T-helper 17 cell (primary cell): ENCODE measurements at regions not wholly inside any gene's neighbourhood (a gene's known extent, or its start where the extent isn't known, plus 50 kb on each side); places are given as distances from the start of the nearest gene placed in this dataset.

ENCODE experiments used
- ATAC-seq: fragments of 150-1000 bp; cut with Tn5 transposase; 2 replicates; pipeline ENCODE4 v1.10.0; 2021; ENCODE audit warnings: mild to moderate bottlenecking, moderate library complexity
- DNase-seq, 3 donors: peaks; one replicate each; pipeline versions ENCODE4 v3.0.0 to v3.0.0-alpha.2; 2020 to 2021
- H3K9me3 ChIP-seq: one replicate; pipeline ENCODE4 v1.7.0; 2013; ENCODE audit warnings: low read length, mild to moderate bottlenecking; ENCODE audit not compliant: control insufficient read depth, poor library complexity, severe bottlenecking
- H3K27ac Mint-ChIP-seq: one replicate; pipeline ENCODE4 v1.8.0; 2022; ENCODE audit warnings: mild to moderate bottlenecking, moderate library complexity, mixed read lengths
- H3K27me3 Mint-ChIP-seq: one replicate; pipeline ENCODE4 v1.8.0; 2022; ENCODE audit warnings: mixed read lengths
- H3K36me3 Mint-ChIP-seq: one replicate; pipeline ENCODE4 v1.8.0; 2022; ENCODE audit warnings: low read depth, mixed read lengths
- H3K4me1 Mint-ChIP-seq: one replicate; pipeline ENCODE4 v1.8.0; 2022; ENCODE audit warnings: mild to moderate bottlenecking, mixed read lengths
- H3K4me3 Mint-ChIP-seq: one replicate; pipeline ENCODE4 v1.8.0; 2022; ENCODE audit warnings: mild to moderate bottlenecking, moderate library complexity, mixed read lengths

GRCh38 chr12:53844994-53845844, 93.4 kb upstream of the HOXC13 start:
- Mint-ChIP-seq H3K4me3 (no peak overlapping the region), H3K4me1 (no peaks in the 10 kb centered on the region), H3K27me3 (peaks cover 90% of the 10 kb centered on the region), H3K36me3 (peaks cover 6% of the 10 kb centered on the region), H3K27ac (no peak overlapping the region)
- no peak for DNase-seq
- H3K9me3 ChIP-seq, result no peaks in the 10 kb centered on the region
- no peak for ATAC-seq

GRCh38 chr12:53845932-53846331, 92.7 kb upstream of the HOXC13 start:
- ATAC-seq (no peak), DNase-seq (no peak)
- peaks cover 90% of the 10 kb centered on the region for H3K27me3 Mint-ChIP-seq
- no peaks in the 10 kb centered on the region for H3K4me1 Mint-ChIP-seq
- no peak overlapping the region for H3K4me3 Mint-ChIP-seq
- H3K27ac Mint-ChIP-seq, result no peak overlapping the region
- H3K9me3 ChIP-seq, result no peaks in the 10 kb centered on the region
- peaks cover 5% of the 10 kb centered on the region for H3K36me3 Mint-ChIP-seq

DNA sequence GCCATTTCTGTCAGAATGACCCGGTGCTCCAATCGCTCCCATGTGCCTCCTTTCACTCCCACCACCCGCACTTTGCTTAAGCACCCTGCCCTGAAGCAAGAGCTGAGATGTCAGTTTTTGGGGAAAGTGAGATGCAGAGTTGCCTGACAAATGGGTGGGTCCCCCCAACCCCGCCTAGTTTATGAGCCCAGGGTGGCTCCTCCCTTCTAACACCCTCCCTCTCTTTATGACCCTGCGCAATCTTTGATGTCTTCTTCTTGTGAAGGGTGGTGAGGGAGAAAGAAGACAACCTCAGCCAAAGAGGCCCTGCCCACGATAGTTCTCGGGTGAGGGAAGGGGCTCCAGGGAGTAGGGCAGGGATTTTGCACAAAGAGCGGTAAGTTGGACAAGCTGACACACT, 89.5 kb upstream of the HOXC13 start:
- no peaks in the 10 kb centered on the region for H3K9me3 ChIP-seq
- Mint-ChIP-seq H3K27me3 (peaks cover 80% of the 10 kb centered on the region), H3K4me1 (no peaks in the 10 kb centered on the region), H3K4me3 (no peak overlapping the region), H3K27ac (no peak overlapping the region), H3K36me3 (peaks cover 2% of the 10 kb centered on the region)
- ATAC-seq, result no peak
- no peak for DNase-seq

DNA sequence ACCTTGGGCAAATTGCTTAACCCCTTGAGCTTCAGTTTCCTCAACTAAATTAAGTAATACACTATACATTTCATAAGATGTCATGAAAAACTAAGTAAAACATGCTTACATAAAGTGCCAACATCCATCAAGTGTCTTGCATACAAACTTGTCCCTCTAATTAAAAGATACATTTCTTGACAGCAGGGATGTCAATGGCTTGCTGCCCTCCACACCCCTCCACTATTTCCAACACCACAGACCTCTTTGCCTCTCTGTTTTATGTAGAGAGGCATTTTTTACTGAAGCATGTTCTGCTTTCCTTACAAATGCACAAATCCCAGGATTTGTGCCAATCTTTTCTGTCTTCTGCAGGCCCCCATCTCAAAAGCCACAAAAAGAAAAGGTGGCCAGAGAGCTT, 89.0 kb upstream of the HOXC13 start:
- no peaks in the 10 kb centered on the region for H3K9me3 ChIP-seq
- ATAC-seq, result no peak
- H3K27ac Mint-ChIP-seq, result no peak overlapping the region
- H3K4me3 Mint-ChIP-seq, result no peak overlapping the region
- DNase-seq, result no peak
- peaks cover 2% of the 10 kb centered on the region for H3K36me3 Mint-ChIP-seq
- H3K4me1 Mint-ChIP-seq, result no peaks in the 10 kb centered on the region
- H3K27me3 Mint-ChIP-seq, result peaks cover 80% of the 10 kb centered on the region

DNA sequence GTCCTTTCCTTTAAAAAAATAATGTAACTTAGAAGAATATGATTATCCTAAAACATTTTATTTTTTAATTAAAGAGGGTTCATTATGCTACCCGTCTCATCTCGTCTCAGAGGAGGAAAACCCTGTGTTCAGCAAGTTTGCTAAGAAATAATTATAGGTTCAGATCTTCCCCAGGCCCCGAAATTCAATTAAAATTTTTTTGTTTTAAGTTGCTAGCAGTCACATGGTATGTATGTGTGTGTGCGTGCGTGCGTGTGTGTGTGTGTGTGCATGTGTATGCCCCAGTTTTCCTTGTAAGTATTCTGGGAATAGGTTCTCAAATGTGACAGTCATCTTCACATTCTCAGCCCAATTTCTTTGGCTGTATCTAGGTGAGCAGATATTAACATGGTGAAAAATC, 86.6 kb upstream of the HOXC13 start:
- Mint-ChIP-seq H3K4me3 (no peak overlapping the region), H3K4me1 (no peaks in the 10 kb centered on the region), H3K27ac (no peak overlapping the region), H3K36me3 (peaks cover 2% of the 10 kb centered on the region), H3K27me3 (peaks cover 69% of the 10 kb centered on the region)
- no peak for ATAC-seq
- no peaks in the 10 kb centered on the region for H3K9me3 ChIP-seq
- no peak for DNase-seq

- no peaks in the 10 kb centered on the region for H3K9me3 ChIP-seq
- Mint-ChIP-seq H3K27me3 (peaks cover 72% of the 10 kb centered on the region), H3K4me1 (no peaks in the 10 kb centered on the region), H3K36me3 (peaks cover 2% of the 10 kb centered on the region), H3K4me3 (no peak overlapping the region), H3K27ac (no peak overlapping the region)
- DNase-seq (no peak), ATAC-seq (no peak)
Measured at GRCh38 chr12:53852992-53853391, 85.6 kb upstream of the HOXC13 start.

- no peaks in the 10 kb centered on the region for H3K9me3 ChIP-seq
- no peak for DNase-seq
- Mint-ChIP-seq H3K27ac (no peak overlapping the region), H3K4me3 (no peak overlapping the region), H3K4me1 (no peaks in the 10 kb centered on the region), H3K27me3 (peaks cover 59% of the 10 kb centered on the region), H3K36me3 (peaks cover 2% of the 10 kb centered on the region)
- no peak for ATAC-seq
Measured at GRCh38 chr12:53854701-53855316, 83.8 kb upstream of the HOXC13 start.

DNA sequence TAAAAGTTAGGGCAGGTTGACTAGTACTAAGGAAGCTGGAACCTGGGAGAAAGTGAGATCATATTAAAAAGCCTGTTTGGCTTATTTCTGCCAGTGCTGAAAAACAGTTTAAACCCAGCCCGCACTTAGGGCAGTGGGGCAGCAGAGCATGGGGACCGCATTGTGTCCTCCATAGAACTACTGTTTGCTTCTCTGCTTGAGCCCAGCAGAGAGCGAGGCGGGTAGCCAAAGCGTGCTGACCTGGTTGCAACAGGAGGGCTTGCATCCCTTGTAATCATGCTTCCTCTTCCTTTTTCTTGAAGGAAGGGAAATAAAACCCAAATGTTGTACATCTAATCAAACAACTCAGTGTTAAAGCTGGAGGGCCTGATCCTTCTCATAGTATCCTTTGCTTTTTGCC, 82.5 kb upstream of the HOXC13 start:
- Mint-ChIP-seq H3K4me3 (no peak overlapping the region), H3K27me3 (peaks cover 59% of the 10 kb centered on the region), H3K36me3 (peaks cover 2% of the 10 kb centered on the region), H3K27ac (no peak overlapping the region), H3K4me1 (no peaks in the 10 kb centered on the region)
- DNase-seq, result no peak
- H3K9me3 ChIP-seq, result no peaks in the 10 kb centered on the region
- no peak for ATAC-seq

DNA sequence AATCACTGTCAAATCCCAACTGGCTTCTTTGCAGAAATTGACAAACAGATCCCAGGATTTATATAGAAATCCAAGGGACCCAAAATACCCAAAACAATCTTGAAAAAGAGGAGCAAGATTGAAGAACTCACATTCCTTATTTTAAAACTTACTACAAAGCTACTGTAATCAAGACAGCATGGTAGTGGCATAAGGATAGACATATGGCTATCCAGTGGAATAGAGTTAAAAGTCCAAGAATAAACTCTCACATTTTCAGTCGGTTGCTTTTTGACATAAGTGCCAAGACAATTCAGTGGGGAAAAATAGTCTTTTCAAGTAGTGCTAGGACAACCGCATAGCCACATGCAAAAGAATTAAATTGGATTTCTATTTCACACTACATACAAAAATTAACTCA, 81.0 kb upstream of the HOXC13 start:
- Mint-ChIP-seq H3K27me3 (peaks cover 51% of the 10 kb centered on the region), H3K36me3 (peaks cover 2% of the 10 kb centered on the region), H3K4me3 (no peak overlapping the region), H3K4me1 (no peaks in the 10 kb centered on the region), H3K27ac (no peak overlapping the region)
- no peaks in the 10 kb centered on the region for H3K9me3 ChIP-seq
- no peak for ATAC-seq
- DNase-seq, result no peak

DNA sequence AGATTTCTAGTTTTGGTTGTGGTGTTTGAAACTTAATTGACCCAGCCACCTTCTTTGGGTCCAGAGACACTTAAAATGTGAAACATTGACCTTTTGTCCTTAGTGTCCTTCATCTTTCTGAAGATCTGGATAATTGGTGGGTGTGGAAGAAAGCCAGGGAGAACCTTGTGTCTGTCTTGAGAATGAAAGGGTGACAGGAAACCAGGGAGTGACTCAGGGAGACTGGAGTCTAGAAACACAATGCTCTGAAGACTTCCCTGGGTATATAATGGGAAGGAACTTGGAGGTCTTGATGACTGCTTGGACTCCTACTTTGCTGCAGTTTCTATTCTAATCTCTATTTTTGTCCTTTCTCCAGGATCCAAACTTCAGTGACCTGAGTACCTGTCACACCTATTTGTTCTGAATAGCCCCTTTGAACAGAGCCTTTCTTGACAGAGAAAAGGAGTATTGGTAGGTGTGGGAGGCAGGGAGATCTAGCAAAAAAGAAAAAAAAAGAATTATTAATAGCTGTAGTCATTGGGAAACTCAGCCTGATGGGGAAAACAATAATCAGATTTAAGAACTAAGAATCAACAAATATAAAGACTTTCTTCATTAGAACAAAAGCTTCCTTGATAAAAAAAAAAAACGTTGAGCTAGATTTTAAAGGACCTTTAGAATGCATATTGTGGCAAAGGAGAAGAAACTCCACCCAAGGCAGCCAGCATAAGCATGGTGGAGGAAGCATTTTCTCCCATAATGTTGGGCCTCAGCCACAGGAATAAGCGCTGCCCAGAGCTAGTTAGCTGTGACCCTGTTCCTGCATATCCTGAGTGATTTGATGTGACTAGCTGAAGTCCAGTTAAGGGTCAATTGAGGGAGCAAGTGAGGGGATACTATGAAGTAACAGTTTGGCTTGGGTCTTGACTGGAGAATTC, 77.9 kb upstream of the HOXC13 start:
- peaks cover 2% of the 10 kb centered on the region for H3K36me3 Mint-ChIP-seq
- no peaks in the 10 kb centered on the region for H3K4me1 Mint-ChIP-seq
- H3K4me3 Mint-ChIP-seq, result no peak overlapping the region
- no peaks in the 10 kb centered on the region for H3K9me3 ChIP-seq
- H3K27me3 Mint-ChIP-seq, result peaks cover 33% of the 10 kb centered on the region
- DNase-seq (no peak), ATAC-seq (no peak)
- H3K27ac Mint-ChIP-seq, result no peak overlapping the region

- H3K4me1 Mint-ChIP-seq, result no peaks in the 10 kb centered on the region
- H3K4me3 Mint-ChIP-seq, result no peak overlapping the region
- DNase-seq (no peak), ATAC-seq (no peak)
- no peak overlapping the region for H3K27ac Mint-ChIP-seq
- H3K27me3 Mint-ChIP-seq, result peaks cover 34% of the 10 kb centered on the region
- peaks cover 2% of the 10 kb centered on the region for H3K36me3 Mint-ChIP-seq
- H3K9me3 ChIP-seq, result no peaks in the 10 kb centered on the region
Measured at GRCh38 chr12:53862206-53862605, 76.4 kb upstream of the HOXC13 start.

DNA sequence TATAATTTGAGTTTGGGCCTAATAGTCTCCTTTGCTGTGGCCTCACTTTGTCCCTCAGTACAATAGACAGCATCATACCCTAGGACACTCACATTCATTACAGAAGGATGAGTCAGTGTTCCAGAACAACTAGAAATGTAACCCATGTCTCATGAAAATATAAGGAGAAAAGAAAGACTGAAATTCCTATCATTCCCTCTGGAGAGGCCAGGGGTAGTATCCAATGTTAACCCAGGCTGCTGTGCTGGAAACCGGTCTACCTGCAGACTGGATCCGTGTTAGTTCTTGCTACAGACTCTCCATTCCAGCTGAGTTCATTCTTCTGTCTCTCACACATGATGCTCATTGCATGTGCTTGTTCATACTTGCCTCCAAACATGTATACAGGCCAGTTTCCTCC, 75.8 kb upstream of the HOXC13 start:
- Mint-ChIP-seq H3K4me3 (no peak overlapping the region), H3K36me3 (peaks cover 2% of the 10 kb centered on the region), H3K27ac (no peak overlapping the region), H3K27me3 (peaks cover 34% of the 10 kb centered on the region), H3K4me1 (no peaks in the 10 kb centered on the region)
- DNase-seq (no peak), ATAC-seq (no peak)
- H3K9me3 ChIP-seq, result no peaks in the 10 kb centered on the region

DNA sequence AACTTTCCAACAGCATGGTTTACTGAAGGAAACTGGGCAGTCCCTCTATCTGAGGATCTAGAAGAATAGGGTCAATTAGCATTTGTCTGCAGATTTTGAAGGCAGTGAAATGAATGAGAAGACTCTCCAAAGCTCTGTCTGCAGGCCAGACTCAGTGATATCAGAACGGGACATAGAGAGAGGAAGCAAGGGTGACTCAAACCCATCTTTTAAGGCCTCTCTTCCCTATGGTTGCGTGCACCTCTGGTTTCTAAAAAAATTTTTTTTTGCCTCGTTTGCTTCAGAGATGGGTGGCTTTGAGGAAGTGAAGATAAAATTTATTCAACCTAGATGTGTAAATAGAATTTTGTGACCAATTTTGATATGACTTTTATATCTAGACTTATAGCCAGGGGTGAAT, 71.9 kb upstream of the HOXC13 start:
- H3K4me1 Mint-ChIP-seq, result no peaks in the 10 kb centered on the region
- DNase-seq (no peak), ATAC-seq (no peak)
- no peak overlapping the region for H3K4me3 Mint-ChIP-seq
- peaks cover 11% of the 10 kb centered on the region for H3K36me3 Mint-ChIP-seq
- H3K27me3 Mint-ChIP-seq, result peaks cover 47% of the 10 kb centered on the region
- H3K9me3 ChIP-seq, result no peaks in the 10 kb centered on the region
- H3K27ac Mint-ChIP-seq, result no peak overlapping the region
